ENCODE measurements at regions not wholly inside any gene's neighbourhood (a gene's known extent, or its start where the extent isn't known, plus 50 kb on each side); places are given as distances from the start of the nearest gene placed in this dataset.
"Not testable (repeated sequence)": the region's sequence is repeated elsewhere in the genome, so short reads cannot be mapped to it uniquely, and the experiment has no call there.

DNA sequence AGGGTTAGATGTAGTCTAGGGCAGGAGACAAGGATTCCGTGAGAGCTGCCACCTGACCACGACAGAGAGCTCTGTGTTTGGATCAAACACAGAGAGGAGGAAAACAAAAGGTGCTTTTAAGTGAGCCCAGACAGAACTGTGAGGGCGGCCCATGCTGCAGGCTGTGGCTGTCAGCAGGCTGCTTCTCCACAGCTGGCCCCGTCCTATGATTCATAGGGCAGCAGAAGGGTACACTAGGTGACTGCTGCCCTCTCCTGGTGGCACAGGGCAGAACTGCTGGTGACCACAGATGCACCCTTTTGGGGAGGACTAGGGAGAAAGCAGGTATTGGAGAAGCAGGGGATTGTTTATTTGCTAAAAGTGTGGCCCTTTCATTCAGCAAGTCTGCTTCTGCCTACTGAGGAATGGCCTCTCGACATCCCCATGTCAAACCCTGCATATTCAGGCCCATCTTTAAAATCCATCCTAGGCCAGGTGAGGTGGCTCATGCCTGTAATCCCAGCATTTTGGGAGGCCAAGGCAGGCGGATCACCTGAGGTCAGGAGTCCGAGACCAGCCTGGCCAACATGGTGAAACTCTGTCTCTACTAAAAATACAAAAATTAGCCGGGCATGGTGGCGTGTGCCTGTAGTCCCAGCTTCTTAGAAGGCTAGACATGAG is 234.4 kb upstream of the FRG2C start:
- peak; percentile 60 for TF ChIP-seq CTCF (conservative IDR thresholded peaks at IDR 0.05; ENCODE audit: low read depth, low read length)
- DNase-seq (ENCODE audit: low read depth) = peak; percentile 7
- H3K4me3 ChIP-seq (ENCODE audit: low read length) = not testable (repeated sequence)

DNA sequence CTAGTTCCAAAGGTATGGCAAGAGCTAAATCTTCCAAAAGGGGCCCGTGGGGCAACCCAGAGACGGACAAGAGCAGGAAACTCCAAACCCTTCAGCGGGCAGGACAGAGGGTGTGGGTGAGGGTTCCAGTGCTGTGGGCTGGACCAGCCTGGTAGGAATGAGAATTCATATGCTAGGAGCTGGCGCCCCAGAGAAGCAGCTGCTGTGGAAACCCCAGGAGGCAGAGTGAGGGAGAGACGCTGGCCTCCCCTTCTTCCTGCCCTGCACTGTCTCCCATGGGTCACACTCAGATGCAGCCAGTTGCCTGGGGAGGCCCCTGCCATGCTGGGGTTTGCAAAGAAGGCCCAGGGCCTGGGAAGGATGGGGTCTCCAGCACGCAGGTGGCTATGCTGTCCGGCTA is 233.7 kb upstream of the FRG2C start:
- not testable (repeated sequence) for DNase-seq (ENCODE audit: low read depth)

GRCh38 chr3:75431120-75431519 is 233.0 kb upstream of the FRG2C start:
- DNase-seq (ENCODE audit: low read depth); H3K4me3 ChIP-seq (ENCODE audit: low read length): not testable (repeated sequence)

More for the DNA sequence above, 233.7 kb upstream of the FRG2C start:
- H3K4me3 ChIP-seq (ENCODE audit: low read length) = not testable (repeated sequence)

- DNase-seq (ENCODE audit: low read depth); H3K4me3 ChIP-seq (ENCODE audit: low read length): not testable (repeated sequence)
Measured at GRCh38 chr3:75432466-75432865, 231.7 kb upstream of the FRG2C start.

- peak; percentile 23 for DNase-seq (ENCODE audit: low read depth)
- H3K4me3 ChIP-seq (ENCODE audit: low read length) = not testable (repeated sequence)
Measured at GRCh38 chr3:75432885-75433284, 231.2 kb upstream of the FRG2C start.

DNA sequence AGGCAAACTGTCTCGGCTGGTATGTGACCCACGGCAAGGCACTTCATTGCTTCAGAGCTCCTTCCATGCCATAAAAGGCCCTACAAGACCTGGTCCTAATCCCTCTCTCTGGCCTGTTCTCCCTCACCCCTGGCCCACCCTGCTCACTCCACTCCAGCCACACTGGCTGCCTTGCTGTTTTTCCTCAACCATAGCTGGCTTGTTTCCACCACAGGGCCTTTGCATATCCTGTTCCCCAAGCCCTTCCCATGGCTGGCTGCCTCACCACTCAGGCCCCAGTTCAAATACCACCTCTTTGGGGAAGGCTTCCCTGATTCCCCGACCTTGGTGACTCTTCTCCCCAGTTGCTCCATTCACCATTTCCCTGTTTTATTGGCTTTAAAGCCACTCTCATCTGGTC is 230.8 kb upstream of the FRG2C start:
- H3K4me3 ChIP-seq (ENCODE audit: low read length); DNase-seq (ENCODE audit: low read depth): not testable (repeated sequence)

- peak; percentile 24 for DNase-seq (ENCODE audit: low read depth)
- peak overlapping the region; percentile 50 for H3K4me3 ChIP-seq (ENCODE audit: low read length)
Measured at GRCh38 chr3:75434276-75434912, 229.7 kb upstream of the FRG2C start.

DNA sequence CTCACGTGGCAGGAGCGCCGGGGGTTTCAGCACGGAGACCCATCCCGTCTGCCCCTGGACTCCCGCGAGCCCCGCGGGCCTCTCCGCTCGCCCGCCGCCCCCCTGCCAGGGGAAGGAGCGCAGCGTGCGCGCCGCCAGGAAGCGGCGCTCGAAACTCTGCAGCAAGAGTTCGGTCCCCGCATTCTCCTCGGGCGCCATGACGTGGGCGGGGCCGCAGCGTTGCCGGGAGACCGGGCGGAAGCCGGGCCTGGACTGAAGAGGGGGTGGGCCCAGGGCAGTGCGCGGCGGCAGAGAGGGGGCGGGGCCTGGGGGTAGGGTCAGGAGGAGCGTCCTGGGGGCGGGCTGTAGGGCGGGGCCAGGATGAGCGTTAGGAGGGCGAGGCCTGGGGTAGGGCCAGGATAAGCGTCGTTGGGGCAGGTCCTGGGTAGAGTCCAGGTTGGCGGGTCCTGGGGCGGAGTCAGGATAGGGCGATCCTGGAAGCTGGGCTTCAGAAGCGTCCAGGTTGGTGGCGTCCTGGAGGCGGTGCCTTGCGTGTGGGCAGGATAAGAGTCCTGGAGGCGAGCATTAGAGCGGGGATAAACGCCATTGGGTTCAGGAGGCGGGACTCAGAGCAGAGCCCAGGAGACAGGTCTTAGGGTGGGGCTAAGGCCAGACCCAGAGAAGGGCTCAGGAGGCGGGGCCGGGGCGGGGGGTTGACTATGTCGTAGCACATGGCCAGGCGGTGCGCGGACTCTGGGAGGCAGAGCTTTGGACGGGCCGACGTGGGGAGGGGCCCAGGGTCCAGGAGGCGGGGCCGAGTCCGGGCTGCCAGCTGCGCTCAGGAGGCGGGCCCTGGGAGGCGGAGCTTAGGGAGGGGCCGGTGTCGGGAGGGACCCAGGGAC is 229.0 kb upstream of the FRG2C start:
- peak; percentile 81 for DNase-seq (ENCODE audit: low read depth)
- peak overlapping the region; percentile 50 for H3K4me3 ChIP-seq (ENCODE audit: low read length)

DNA sequence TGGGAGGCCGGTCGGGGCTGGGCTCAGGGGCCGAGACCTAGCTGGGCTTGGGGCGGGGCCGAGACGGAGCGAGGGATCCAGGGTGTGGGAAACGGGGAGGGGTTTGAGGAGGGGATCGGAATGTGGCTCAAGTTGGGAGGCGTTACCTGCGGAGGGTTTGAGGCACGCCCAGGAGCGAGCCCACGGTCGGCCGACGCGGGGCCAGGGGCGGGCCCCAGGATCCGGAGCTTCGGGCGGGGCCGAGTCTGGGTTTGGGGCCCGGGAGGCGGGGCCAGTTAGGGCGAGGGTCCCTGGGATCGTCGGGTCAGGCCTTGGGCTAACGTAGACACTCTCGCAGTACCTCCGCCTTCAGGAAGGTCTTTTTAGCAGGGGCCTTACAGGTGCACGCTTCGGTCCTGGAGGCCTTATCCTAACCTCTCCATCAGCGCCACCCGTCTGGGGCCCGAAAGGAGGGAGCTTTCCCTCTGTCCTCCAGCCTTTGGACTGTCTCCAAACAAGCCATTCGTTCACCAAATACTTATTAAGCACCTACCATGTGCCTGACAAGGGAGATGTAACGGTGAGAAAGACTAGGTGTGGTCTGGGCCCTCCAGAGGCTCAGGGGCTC is 228.2 kb upstream of the FRG2C start:
- peak overlapping the region; percentile 45 for H3K4me3 ChIP-seq (ENCODE audit: low read length)
- peak; percentile 2 for DNase-seq (ENCODE audit: low read depth)

GRCh38 chr3:75440986-75441385 is 223.1 kb upstream of the FRG2C start:
- not testable (repeated sequence) for H3K4me3 ChIP-seq (ENCODE audit: low read length); DNase-seq (ENCODE audit: low read depth)

- DNase-seq (ENCODE audit: low read depth); H3K4me3 ChIP-seq (ENCODE audit: low read length): not testable (repeated sequence)
Measured at GRCh38 chr3:75444634-75445033, 219.5 kb upstream of the FRG2C start.

- H3K4me3 ChIP-seq (ENCODE audit: low read length); DNase-seq (ENCODE audit: low read depth): not testable (repeated sequence)
Measured at GRCh38 chr3:75445234-75445633, 218.9 kb upstream of the FRG2C start.

- not testable (repeated sequence) for DNase-seq (ENCODE audit: low read depth); H3K4me3 ChIP-seq (ENCODE audit: low read length)
Measured at GRCh38 chr3:75446948-75447347, 217.2 kb upstream of the FRG2C start.

DNA sequence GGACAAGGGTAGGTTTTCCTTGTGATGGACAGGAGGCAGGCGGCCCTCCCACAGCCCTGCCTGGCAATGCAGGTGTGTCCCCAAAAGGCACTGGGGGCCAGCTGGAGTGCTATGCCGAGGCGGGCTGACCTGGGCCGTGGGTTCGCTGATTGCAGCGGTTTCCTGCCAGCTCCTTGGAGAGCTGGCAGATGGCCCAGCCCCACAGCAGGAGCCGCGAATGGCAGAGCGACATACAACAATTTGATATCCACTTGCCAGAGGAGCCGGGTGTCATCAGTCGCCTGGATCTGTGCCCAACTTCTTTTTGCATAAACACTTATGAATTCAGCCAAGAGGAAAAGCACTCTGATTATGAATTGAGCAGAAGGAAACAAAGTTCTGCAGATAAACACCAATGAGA is 210.8 kb upstream of the FRG2C start:
- DNase-seq (ENCODE audit: low read depth); H3K4me3 ChIP-seq (ENCODE audit: low read length): not testable (repeated sequence)

GRCh38 chr3:75453839-75454238 is 210.3 kb upstream of the FRG2C start:
- not testable (repeated sequence) for H3K4me3 ChIP-seq (ENCODE audit: low read length); DNase-seq (ENCODE audit: low read depth)

DNA sequence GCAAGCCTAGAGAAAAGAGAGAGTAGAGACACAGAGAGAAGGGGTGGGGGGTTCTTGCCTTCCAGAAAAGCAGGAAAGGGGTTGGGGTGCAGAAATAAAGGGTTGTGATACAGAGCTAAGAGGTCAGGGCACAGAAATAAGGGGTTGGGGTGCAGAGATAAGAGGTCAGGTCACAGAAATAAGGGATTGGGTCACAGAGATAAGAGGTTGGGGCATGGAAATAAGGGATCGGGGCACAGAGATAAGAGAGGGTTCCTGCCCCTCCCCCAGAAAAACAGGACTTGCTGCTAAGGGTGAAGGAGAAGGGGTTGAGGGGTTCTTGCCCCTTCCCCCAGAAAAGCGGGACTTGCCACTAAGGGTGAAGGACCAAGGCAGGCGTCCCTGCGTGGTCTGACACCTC is 189.6 kb upstream of the FRG2C start:
- not testable (repeated sequence) for DNase-seq (ENCODE audit: low read depth); H3K4me3 ChIP-seq (ENCODE audit: low read length)

GRCh38 chr3:75496600-75496999 is 167.5 kb upstream of the FRG2C start:
- DNase-seq (ENCODE audit: low read depth); H3K4me3 ChIP-seq (ENCODE audit: low read length): not testable (repeated sequence)

DNA sequence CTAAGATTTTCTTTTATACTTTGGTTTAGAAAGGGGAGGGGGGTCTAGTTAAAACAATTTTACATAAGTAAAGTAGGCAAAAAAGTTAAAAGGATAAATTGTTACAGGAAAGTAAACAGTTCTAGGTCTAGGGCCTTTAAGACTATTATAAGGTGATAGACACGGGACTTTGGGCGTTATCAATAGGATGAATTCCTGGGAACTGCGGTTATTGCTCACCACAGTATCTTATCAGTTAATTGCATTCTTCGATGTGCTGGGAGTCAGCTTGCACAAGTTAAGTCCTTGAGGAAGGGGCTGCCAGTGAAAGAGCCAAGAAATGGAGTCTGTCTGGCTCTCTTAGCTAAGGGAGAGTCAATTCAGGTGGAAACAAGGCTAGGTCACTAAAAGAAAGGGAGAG is 163.8 kb upstream of the FRG2C start:
- DNase-seq (ENCODE audit: low read depth); H3K4me3 ChIP-seq (ENCODE audit: low read length): not testable (repeated sequence)

Measured in retinal pigment epithelial cell (primary cell).